HG03025 (cell line): ENCODE measurements at regions not wholly inside any gene's neighbourhood (a gene's known extent, or its start where the extent isn't known, plus 50 kb on each side); places are given as distances from the start of the nearest gene placed in this dataset.

Source experiments
- ATAC-seq: cut with Tn5 transposase; IDR thresholded peaks from one replicate; pipeline ENCODE4 v1.9.1; 2021; ENCODE audit warnings: mild to moderate bottlenecking, moderate library complexity; ENCODE audit not compliant: unreplicated experiment, low FRiP score

DNA sequence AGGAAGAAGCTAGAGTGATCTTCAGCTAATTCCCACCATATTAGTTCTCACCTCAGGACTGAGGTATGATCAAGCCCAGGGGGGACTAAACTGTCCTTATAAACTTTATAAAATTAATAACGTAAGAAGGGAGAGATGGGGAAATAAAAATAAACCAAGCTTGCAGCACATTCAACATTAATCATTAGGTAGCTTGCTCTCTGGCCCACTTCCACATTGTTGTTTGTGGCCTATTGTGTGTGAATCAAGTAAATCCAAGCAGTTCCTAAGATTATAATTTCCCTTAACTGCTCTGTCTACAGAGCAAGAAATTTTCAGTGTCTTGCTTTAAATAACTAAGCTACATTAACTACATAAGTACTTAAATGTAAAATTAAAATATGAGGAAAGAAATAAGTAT is 131.3 kb upstream of the ABCA1 start:
- ATAC-seq, result no peak

DNA sequence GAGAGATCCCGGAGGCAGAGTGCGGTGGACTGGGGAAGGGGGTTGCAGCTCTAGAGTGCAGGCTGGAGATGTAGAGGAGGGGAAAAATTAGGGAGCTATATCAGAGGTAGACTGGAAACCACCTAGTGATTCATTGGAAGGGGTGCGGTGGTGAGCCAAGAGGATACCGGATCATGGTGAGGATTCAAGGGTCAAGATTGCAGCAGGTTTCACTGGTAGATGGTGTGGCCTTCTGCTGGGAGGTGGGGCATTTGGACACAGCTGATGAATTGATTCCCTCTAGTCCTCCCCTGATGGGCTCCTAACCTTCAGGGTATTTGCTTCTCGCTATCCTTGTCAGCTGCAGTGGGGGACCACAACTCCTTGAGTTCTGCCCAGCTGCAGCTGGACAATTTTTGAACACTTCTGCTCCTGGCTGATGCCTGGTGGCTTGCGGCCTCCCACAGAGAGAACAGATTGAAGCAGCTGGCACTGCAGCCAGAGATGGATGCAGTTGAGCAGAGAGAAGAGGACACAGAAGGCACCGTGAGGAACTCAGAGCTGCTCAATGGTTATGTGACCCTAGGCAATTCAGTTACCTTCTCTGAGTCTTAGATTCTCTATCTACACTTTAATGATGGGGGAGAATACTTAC is 134.4 kb upstream of the ABCA1 start:
- ATAC-seq, result no peak

DNA sequence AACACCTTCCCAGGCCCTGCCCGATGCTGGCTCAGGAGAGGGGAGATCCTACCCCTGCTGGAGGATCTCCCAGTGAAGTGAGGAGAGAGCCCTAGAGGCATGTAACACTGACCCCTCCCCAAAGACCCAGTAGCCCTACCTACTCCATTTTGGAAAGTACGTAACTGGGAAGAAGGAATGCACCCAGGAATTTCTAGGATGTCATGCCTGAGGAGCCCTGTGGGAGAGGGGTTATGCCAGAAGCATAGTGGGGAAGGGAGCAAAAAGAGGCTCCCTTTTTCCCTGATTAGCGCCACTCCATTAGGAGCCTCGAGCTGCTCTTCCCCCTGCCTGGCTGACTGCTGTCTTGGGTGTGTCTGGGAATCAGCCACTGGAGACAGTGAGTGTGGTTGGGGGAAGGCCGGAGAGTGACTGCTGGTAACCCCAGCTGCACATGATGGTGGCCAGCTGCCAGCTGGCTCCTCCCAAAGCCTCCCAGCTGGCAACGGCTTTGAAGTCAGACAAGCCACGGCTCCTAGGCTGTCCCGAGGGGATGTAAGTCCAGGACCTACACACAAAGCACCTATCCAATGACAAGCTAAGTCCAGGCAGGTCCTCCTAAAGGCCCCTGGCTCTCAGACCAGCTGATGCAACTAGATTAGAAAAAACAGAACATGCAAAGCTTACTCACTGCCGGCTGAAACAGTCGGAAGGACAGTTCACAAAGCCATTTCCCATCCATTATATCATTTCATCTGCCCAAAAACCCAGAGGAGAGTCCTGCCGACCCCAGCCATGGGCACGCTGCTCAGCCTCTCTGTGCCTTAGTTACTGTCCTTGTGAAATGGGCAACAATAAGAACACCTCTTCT is 136.5 kb upstream of the ABCA1 start:
- ATAC-seq, result no peak

DNA sequence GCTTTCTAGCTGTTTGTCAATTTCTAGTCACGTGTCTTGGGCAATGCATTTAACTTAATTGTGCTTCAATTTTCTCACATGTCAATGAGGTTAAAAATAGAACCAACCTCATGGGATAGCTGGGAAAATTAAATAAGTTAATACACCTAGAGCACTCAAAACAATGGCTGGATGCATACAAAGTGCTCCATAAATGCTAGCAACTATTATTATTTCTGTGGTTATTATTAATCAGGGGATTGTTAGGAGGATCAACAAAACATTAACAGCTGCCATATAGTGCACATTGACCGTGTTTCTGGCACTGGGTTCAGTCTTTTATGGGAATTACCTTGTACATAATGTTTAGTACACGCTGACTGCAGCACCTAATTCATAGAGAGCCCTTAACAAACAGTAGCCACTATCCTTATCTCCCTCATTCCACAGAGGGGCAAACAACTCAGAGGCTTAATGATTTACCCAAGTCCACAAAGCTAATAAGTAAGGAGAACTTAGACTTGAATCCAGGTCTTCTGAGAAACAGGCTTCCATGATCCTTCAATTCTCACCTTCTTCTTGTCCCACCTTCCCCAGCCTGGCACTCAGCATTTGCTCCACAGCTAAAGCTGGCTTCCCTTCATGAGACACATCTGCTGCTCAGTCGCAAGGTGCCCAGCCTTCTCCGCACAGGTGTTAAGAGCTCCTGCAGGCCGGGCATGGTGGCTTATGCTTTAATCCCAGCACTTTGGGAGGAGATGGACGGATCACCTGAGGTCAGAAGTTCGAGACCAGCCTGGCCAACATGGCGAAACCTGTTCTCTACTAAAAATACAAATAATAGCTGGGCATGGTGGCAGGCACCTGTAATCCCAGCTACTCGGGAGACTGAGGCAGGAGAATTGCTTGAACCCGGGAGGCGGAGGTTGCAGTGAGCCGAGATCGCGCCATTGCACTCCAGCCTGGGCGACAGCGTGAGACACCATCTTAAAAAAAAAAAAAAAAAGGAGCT is 137.4 kb upstream of the ABCA1 start:
- ATAC-seq, result no peak

DNA sequence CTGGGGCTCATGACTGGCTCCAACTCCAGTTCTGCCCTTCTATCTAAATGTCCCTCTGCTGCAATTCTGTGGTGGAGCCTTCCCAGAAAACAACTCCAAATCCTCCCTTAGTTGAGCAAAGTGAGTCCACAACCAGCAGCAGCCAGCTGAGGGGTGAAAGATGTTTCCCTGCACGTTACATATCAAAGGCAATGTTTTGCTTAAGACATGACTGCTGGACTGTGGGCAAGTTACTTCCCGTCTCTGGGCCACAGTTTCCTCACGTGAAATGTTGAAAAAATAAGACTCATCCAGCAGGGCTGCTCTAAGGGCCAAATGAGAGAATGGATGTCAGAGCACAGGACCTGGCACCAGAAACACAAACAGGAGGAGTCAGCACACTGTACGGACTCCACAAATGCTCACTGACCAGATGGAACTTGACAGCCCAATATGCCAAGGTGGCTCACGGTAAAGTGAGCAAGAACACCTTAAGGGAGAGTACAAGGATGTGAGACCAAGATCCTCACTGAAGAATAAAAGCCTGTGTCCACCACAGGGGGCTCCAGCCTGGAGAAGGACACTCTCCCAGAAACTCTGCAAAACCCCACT is 138.4 kb upstream of the ABCA1 start:
- ATAC-seq, result no peak

DNA sequence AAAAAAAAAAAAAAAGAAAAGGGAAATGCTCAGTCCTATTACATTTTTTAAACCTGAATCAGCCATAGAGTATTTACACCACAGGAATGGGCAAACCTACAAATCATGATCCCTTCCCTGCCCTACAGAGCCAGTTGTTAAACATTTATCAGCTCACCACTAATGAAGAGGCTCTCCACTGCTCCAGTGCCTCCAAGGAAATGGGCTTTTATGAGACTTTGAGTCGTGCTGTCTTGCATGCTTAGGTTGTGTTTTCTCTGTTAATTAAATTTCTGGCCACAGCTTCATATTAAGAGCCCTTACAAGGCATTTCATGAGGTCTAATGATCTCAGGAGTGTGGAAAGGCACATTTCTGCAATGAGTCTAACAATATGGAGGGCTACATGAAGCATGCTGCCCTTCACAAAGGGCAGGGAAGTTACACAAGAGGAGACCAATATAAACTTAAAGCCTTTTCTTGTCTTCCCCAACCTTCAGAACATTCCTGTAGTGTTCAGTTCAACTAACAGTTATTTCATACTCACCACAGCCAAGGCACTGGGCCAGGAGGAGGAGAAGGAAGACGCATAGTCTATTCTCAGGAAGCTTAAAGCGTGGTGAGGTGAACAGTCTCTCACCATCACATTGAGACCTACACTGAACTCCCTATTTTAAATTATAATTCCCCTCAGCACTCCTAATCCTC is 140.1 kb upstream of the ABCA1 start:
- no peak for ATAC-seq

DNA sequence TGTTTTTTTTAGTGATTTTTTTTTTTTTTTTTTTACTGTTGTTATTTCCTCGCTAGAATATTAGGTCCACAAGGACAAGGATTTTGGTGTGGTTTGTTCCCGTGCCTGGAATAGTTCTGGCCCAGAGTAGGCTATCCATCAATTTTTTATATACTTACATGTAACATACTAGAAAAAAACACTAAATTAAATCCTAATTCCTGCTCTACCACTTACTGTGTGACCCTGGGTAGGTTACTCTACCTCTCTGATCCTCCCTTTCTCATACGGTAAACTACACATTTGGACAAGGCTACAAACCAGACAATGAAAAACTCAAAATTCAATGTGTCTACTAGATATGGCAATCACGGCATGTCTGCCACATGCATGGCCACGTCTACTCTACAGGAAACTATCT is 141.3 kb upstream of the ABCA1 start:
- no peak for ATAC-seq

DNA sequence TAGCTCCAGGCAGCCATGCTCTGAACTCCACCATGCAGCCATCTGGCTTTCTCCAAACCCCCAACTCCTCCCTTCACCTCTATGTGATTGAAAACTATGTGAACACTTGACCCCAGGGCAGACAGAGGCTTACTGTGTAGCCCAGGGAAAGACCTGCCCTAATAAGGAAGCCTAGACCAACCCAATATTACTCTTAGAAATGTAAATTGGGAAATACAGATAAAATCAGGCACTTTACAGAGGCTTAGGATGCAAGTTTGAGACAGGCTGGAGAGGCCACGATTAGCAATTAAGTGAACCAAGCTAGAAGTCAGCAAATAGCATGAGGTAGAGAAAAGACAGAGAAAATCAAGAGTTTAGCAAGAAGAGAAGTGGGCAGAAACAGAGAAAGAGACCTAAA is 141.7 kb upstream of the ABCA1 start:
- no peak for ATAC-seq

DNA sequence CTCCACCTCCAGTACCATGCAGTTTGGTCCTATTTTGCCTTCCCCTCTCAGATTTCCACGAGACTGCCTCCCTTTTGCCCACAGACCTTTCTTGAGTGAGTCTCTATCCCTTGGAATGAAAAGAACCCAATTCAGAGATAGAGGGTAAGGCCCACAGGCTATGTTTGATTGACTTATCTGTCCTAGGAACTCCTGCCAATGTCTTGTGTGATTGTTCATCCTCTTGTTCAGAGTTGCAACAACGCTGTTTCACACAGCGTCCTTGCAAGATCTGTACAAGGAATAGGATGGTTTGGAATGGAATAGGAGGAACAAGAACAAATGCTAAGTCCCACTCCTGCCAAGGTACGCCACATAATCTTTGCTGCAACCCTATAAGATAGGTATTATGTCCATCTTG is 142.2 kb upstream of the ABCA1 start:
- no peak for ATAC-seq

DNA sequence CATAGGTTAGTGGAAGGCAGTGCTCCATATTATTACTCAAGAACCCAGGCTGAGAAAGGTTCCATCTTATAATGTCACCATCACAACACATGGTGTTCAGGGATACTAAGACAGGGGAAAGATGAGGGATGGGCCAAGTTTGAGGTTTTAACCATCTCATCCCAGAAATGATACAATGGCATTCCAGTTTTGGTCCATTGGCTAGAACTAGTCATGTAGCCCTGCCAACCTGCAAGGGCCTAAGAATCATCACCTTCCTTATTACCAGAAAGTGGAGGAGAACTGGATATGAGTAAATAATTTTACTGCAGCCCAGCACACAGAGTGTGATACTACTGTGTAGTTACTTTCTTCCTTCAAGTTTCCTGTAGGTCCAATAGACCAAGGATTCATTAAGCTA is 144.5 kb upstream of the ABCA1 start:
- ATAC-seq, result no peak

DNA sequence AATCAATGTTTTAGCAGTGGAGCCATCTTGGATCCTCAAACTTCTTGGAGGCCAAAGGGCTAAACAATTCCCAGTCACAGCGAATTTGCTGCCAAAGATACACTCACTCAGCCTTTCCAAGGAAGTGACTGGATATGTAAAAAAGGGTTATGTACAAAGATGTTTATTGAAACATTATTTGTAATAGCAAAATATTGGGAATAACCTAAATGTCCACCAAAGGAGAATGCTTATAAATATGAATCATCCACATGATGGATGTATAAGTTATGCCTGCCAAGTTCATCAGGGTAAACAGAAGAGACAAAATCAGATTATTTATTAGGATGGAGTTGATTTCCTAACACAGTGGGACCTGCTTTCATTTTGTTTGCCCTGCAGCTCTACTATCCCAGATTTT is 145.2 kb upstream of the ABCA1 start:
- no peak for ATAC-seq

DNA sequence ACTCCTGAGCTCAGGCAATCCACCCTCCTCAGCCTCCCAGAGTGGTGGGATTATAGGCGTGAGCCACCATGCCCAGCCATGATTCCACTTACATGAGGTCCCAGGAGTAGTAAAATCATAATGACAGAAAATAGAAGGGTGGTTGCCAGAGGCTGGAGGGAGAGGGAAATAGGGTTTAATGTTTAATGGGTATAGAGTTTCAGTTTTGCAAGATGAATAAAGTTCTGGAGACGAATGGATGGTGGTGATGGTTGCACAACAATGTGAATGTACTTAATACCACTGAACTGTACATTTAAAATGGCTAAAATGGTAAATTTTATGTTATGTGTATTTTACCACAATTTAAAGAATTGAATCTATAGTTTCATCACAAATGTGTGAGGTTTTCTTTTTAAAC is 146.5 kb upstream of the ABCA1 start:
- ATAC-seq, result no peak

DNA sequence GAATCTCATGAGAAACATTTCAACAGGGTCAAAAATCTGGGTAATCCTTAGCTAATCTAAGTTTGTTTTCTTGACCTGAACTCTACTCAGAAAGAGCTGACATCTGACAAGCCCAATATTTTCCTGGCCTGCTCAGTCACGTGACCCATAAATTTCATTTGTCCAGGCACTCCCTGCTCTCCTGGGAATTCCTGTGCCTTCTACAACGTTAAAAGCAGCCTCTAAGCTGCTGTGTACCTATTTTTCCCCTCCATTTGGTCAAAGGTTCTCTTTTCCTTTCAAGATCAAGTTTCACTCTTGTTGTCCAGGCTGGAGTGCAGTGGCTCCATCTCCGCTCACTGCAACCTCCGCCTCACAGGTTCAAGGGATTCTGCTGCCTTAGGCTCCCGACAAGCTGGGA is 148.8 kb upstream of the ABCA1 start:
- no peak for ATAC-seq

DNA sequence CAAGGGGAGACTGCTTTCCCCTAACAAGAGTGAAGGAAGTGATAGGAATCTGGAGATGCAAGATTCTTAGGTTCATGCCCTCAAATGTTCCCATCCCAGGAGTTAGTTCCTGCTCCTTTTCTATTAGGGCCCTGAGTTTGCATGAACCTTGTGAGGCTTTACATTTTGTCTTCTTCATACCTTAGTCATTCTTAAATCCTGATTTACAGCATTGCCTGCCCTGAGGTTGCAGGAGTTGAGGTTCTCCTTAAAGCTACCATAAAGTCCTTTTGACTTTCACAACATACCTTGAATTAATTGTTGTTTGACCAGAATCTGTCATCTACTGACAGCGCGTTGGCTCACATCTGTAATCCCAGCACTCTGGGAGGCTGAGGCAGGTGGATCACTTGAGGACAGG is 151.5 kb upstream of the ABCA1 start:
- no peak for ATAC-seq

DNA sequence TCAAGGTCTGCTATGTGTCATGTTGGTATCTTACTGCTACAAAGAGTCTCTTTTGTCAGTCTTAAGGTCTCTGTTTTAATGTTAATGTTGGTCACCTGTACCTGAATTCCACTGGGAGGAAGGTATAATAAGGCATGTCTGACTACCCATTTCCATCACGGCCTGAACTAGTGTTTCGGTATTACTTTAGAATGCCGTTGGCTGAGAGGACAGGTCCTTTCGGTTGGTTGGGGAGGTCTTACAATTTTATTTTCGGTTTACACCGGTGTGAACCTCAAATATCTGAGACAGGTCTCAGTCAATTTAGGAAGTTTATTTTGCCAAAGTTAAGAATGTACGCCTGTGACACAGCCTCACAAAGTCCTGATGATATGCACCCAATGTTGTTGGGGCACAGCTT is 154.9 kb upstream of the ABCA1 start:
- ATAC-seq, result no peak

DNA sequence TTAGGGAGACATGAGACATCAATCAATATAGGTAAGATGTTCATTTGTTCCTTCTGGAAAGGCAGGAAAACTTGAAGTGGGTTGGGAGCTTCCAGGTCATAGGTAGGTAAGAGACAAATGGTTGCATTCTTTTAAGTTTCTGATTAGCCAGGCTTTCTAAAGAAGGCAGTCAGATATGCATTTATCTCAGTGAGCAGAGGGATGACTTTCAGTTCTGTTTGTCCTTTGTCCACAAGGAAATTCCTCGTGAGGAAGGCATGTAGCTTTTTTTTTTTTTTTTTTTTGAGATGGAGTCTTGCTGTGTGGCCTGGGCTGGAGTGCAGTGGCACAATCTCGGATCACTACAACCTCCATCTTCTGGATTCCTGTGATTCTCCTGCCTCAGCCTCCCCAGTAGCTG is 155.3 kb upstream of the ABCA1 start:
- no peak for ATAC-seq

DNA sequence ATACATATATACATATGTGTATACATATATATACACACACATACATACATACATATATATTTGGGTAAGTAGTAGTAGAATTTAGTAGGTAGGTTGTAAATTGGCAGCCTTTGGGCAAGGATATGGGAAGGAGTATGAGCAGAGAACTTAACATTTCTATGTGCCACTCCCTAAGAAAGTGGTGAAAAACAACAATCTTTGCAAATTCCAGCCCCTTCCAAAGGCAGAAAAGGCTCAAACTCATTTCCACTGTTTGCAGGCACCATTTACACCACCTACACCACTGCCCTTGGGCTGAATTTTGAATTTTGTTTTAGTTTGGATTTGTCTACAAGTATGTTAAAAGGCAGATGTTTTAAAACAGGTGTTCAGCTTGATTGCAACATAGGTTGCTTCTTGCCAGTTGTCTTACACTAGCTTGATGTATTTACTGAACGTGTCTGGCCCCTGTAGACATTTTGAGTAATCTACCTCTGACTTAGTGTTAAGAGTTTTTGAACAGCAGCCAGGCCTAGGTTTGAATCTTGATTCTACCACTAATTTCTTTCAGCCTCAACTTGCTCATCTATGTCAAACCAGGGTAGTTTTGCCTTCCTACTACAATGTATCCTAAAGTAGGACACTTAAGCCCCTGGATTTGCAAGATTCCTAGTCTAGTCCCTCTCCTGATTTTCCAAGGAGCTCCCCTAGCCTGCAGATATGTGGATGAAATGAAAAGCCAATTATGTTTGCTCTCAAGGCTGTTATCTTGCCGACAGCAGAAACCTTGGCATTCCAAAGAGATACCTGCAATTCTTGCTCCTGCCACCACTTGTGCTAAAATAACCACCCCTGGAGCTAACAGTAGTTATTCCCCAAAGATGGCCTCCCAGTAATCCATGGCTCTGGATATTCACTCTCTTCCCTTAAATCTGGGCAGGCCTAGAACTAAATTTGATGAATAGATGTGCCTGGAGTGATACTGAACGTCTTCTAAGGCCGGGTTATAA is 156.2 kb upstream of the SLC44A1 start:
- ATAC-seq, result no peak

DNA sequence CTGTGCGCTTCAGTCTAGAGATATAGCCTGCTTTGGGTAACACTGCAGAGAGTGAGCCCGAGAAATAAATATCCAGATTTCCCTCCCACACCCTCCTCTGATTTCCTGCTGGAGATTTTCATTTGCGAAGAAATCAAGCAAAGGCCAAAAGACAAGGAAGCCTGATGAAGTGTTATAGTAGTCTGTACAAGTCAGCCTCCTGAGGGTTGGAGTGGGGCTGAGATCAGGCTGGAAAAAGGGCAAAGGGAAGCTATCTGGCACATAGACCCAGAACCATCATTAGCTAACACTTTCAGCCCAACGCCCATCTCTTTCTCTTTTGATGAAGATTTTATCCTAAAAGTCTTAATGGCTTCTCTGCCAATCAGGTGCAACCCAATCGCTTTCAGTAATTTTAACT is 154.6 kb upstream of the SLC44A1 start:
- no peak for ATAC-seq

DNA sequence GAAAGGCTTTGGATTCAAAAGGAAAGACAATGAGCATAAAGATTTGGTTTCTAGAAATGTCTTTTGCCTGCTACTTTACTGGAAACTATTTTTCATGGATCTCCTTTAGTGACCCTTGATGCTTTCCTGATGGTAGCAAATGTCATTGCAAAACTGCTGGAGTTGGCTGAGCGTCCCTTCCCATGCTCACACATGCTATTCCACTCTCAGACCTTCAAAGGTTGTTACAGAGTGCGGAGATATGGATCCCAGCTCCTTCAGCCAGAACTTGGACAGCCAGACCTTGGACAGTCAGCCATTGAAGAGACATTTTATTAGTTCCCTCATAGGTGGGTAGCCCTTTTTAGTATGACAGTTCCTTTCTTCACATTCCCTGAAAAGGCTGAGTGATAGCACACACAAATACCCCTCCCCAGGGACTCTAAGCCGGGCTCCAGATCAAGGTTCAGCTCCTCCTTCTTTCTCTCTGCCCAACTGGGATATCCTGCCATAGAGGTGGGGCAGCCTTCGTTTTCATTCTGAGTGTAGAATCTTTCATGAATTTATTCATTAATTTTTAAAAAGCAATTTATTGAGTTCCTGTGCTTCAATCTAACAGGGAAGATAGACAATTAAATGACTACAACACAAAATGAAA is 153.3 kb upstream of the SLC44A1 start:
- no peak for ATAC-seq
